ENCODE measurements at regions not wholly inside any gene's neighbourhood (a gene's known extent, or its start where the extent isn't known, plus 50 kb on each side); places are given as distances from the start of the nearest gene placed in this dataset.

- Histone ChIP-seq H3K36me3 (ENCODE audit: insufficient read depth, low read length) (no peaks in the 10 kb centered on the region), H3F3A (ENCODE audit: low read depth) (no peaks in the 10 kb centered on the region), H4K20me1 (ENCODE audit: insufficient read depth, low read length, poor library complexity, severe bottlenecking) (no peaks in the 10 kb centered on the region), H3K4me1 (ENCODE audit: insufficient read depth, low read length, poor library complexity, severe bottlenecking) (no peaks in the 10 kb centered on the region), H3K9ac (ENCODE audit: low read depth, low read length, poor library complexity, severe bottlenecking) (no peak overlapping the region), H2AFZ (ENCODE audit: low read length) (no peak overlapping the region), H3K9me2 (replicated peaks; ENCODE audit: low read depth, low read length) (no peaks in the 10 kb centered on the region), H3K4me2 (ENCODE audit: low read depth, low read length, poor library complexity, severe bottlenecking) (no peak overlapping the region), H3K9me3 (ENCODE audit: insufficient read depth, low read depth, low read length) (no peaks in the 10 kb centered on the region), H3K79me2 (ENCODE audit: insufficient read depth, low read length) (no peaks in the 10 kb centered on the region), H3K4me3 (ENCODE audit: low read length, poor library complexity, severe bottlenecking) (no peak overlapping the region), H3K27me3 (ENCODE audit: insufficient read depth, low read length, poor library complexity, severe bottlenecking) (no peaks in the 10 kb centered on the region)
- TF ChIP-seq EZH2phosphoT487 (IDR thresholded peaks at IDR 0.05; ENCODE audit: borderline replicate concordance) (no peak), CTCF (conservative IDR thresholded peaks at IDR 0.05; ENCODE audit: low read length) (no peak)
Measured at GRCh38 chr1:59172693-59173092, 124.2 kb upstream of the FGGY start.

DNA sequence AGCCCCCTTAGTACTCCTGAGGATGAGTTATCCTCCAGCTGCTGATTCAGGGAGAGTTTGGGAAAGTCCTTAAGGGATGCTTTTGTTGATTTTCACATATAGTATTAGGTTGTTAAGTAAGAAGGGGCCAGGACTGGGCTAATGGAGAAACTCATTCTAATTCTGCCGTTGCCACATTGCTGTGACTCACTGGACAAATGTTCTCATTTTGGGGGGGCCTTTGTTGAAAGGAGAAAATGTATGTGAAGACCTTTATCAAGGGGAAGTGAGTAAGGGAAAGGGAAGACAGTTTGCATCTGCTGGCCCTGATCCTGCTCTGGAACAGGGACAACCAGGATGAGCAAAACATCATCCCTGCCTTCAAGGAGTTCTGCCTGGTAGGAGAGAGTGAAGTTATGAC lies 123.2 kb upstream of the FGGY start:
- no peak overlapping the region for H3K4me3 ChIP-seq (ENCODE audit: low read length, poor library complexity, severe bottlenecking)
- H4K20me1 ChIP-seq (ENCODE audit: insufficient read depth, low read length, poor library complexity, severe bottlenecking) = no peaks in the 10 kb centered on the region
- H3K4me2 ChIP-seq (ENCODE audit: low read depth, low read length, poor library complexity, severe bottlenecking) = no peak overlapping the region
- no peaks in the 10 kb centered on the region for H3K9me2 ChIP-seq (replicated peaks; ENCODE audit: low read depth, low read length)
- no peaks in the 10 kb centered on the region for H3K27me3 ChIP-seq (ENCODE audit: insufficient read depth, low read length, poor library complexity, severe bottlenecking)
- no peaks in the 10 kb centered on the region for H3K79me2 ChIP-seq (ENCODE audit: insufficient read depth, low read length)
- no peak overlapping the region for H3K9ac ChIP-seq (ENCODE audit: low read depth, low read length, poor library complexity, severe bottlenecking)
- no peaks in the 10 kb centered on the region for H3F3A ChIP-seq (ENCODE audit: low read depth)
- no peak overlapping the region for H2AFZ ChIP-seq (ENCODE audit: low read length)
- no peaks in the 10 kb centered on the region for H3K4me1 ChIP-seq (ENCODE audit: insufficient read depth, low read length, poor library complexity, severe bottlenecking)
- TF ChIP-seq EZH2phosphoT487 (IDR thresholded peaks at IDR 0.05; ENCODE audit: borderline replicate concordance) (no peak), CTCF (conservative IDR thresholded peaks at IDR 0.05; ENCODE audit: low read length) (no peak)
- H3K9me3 ChIP-seq (ENCODE audit: insufficient read depth, low read depth, low read length) = no peaks in the 10 kb centered on the region
- H3K36me3 ChIP-seq (ENCODE audit: insufficient read depth, low read length) = no peaks in the 10 kb centered on the region

GRCh38 chr1:59176471-59176870 lies 120.4 kb upstream of the FGGY start:
- Histone ChIP-seq H3K27me3 (ENCODE audit: insufficient read depth, low read length, poor library complexity, severe bottlenecking) (no peaks in the 10 kb centered on the region), H3K4me3 (ENCODE audit: low read length, poor library complexity, severe bottlenecking) (no peak overlapping the region), H3K9me2 (replicated peaks; ENCODE audit: low read depth, low read length) (no peaks in the 10 kb centered on the region), H2AFZ (ENCODE audit: low read length) (no peak overlapping the region), H3K36me3 (ENCODE audit: insufficient read depth, low read length) (no peaks in the 10 kb centered on the region), H3K9me3 (ENCODE audit: insufficient read depth, low read depth, low read length) (no peaks in the 10 kb centered on the region), H3K79me2 (ENCODE audit: insufficient read depth, low read length) (no peaks in the 10 kb centered on the region), H3K4me2 (ENCODE audit: low read depth, low read length, poor library complexity, severe bottlenecking) (no peak overlapping the region), H3K9ac (ENCODE audit: low read depth, low read length, poor library complexity, severe bottlenecking) (no peak overlapping the region), H3K4me1 (ENCODE audit: insufficient read depth, low read length, poor library complexity, severe bottlenecking) (no peaks in the 10 kb centered on the region), H3F3A (ENCODE audit: low read depth) (no peaks in the 10 kb centered on the region), H4K20me1 (ENCODE audit: insufficient read depth, low read length, poor library complexity, severe bottlenecking) (no peaks in the 10 kb centered on the region)
- TF ChIP-seq EZH2phosphoT487 (IDR thresholded peaks at IDR 0.05; ENCODE audit: borderline replicate concordance) (no peak), CTCF (conservative IDR thresholded peaks at IDR 0.05; ENCODE audit: low read length) (no peak)

Data from Loucy (cell line).